ENCODE measurements at regions not wholly inside any gene's neighbourhood (a gene's known extent, or its start where the extent isn't known, plus 50 kb on each side); places are given as distances from the start of the nearest gene placed in this dataset.

DNA sequence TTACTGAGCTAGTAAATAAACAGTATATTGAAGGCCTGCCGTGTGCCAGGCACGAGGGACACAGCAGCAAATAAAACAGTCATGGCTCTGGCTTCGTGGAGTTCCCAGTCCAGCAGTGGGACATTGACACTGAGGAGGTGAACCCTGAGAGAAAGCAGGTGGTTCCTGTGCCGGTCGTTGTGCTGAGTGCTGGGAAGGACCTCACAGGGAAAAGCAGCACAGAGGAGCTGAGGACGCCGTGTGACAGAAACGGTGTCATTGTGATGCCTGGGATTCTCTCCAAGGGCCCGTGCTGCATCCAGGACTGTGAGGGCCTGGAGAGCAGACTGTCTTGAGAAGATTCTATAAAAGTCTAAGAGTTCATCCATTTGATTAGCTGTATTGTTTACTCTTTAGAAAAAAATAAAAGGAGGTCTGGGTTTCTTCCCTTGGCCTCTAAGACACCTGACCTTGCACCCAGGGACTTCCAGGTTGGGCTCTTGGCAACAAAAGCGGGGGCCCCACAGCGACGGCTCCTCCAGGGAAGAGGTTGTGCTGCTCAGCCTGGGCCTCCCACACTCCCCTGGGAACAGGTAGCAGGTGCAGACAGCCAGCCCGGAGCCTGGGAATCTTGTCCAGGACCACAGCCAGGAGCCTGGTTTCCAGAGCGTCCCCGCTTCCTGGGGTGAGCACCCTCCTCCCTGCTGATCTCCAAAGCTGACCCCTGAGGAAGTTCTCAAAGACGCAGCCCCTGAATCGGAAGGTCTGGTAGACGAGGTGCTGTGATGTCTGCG is 251.2 kb upstream of the PMEPA1 start:
- TF ChIP-seq, protein P1, sequence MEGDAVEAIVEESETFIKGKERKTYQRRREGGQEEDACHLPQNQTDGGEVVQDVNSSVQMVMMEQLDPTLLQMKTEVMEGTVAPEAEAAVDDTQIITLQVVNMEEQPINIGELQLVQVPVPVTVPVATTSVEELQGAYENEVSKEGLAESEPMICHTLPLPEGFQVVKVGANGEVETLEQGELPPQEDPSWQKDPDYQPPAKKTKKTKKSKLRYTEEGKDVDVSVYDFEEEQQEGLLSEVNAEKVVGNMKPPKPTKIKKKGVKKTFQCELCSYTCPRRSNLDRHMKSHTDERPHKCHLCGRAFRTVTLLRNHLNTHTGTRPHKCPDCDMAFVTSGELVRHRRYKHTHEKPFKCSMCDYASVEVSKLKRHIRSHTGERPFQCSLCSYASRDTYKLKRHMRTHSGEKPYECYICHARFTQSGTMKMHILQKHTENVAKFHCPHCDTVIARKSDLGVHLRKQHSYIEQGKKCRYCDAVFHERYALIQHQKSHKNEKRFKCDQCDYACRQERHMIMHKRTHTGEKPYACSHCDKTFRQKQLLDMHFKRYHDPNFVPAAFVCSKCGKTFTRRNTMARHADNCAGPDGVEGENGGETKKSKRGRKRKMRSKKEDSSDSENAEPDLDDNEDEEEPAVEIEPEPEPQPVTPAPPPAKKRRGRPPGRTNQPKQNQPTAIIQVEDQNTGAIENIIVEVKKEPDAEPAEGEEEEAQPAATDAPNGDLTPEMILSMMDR (IDR thresholded peaks at IDR 0.05), result no peak
- no peak for TF ChIP-seq POLR2A (IDR thresholded peaks at IDR 0.05)
